ENCODE measurements at regions not wholly inside any gene's neighbourhood (a gene's known extent, or its start where the extent isn't known, plus 50 kb on each side); places are given as distances from the start of the nearest gene placed in this dataset.

GRCh38 chr3:150116196-150116595 lies 145.5 kb upstream of the PFN2 start:
- no peak for DNase-seq

GRCh38 chr3:150114873-150115540 lies 144.3 kb upstream of the PFN2 start:
- no peak for DNase-seq

GRCh38 chr3:150114273-150114672 lies 143.6 kb upstream of the PFN2 start:
- DNase-seq = no peak

- DNase-seq = no peak
These were observed 139.4 kb upstream of the PFN2 start for GRCh38 chr3:150110097-150110496.

- DNase-seq = no peak
These were observed 136.9 kb upstream of the PFN2 start for GRCh38 chr3:150107429-150108175.

GRCh38 chr3:150106740-150107428 lies 136.2 kb upstream of the PFN2 start:
- no peak for DNase-seq

- no peak for DNase-seq
These were observed 135.4 kb upstream of the PFN2 start for GRCh38 chr3:150105886-150106612.

- no peak for DNase-seq
These were observed 134.3 kb upstream of the PFN2 start for GRCh38 chr3:150105025-150105424.

GRCh38 chr3:150104564-150104963 lies 133.9 kb upstream of the PFN2 start:
- no peak for DNase-seq

- no peak for DNase-seq
These were observed 130.3 kb upstream of the PFN2 start for GRCh38 chr3:150101016-150101415.

GRCh38 chr3:150098621-150099020 lies 127.9 kb upstream of the PFN2 start:
- DNase-seq = no peak

- DNase-seq = no peak
These were observed 126.8 kb upstream of the PFN2 start for GRCh38 chr3:150097588-150097890.

GRCh38 chr3:150096700-150097587 lies 126.2 kb upstream of the PFN2 start:
- DNase-seq = no peak

- DNase-seq = no peak
These were observed 123.6 kb upstream of the PFN2 start for GRCh38 chr3:150094150-150094933.

- DNase-seq = no peak
These were observed 120.9 kb upstream of the PFN2 start for GRCh38 chr3:150091626-150092025.

- no peak for DNase-seq
These were observed 120.2 kb upstream of the PFN2 start for GRCh38 chr3:150090877-150091276.

GRCh38 chr3:150090006-150090405 lies 119.3 kb upstream of the PFN2 start:
- no peak for DNase-seq

- no peak for DNase-seq
These were observed 113.4 kb upstream of the PFN2 start for GRCh38 chr3:150084128-150084527.

GRCh38 chr3:150083655-150084042 lies 113.0 kb upstream of the PFN2 start:
- no peak for DNase-seq

GRCh38 chr3:150082898-150083654 lies 112.4 kb upstream of the PFN2 start:
- no peak for DNase-seq

- DNase-seq = no peak
These were observed 110.4 kb upstream of the PFN2 start for GRCh38 chr3:150081084-150081483.
